ENCODE measurements at regions not wholly inside any gene's neighbourhood (a gene's known extent, or its start where the extent isn't known, plus 50 kb on each side); places are given as distances from the start of the nearest gene placed in this dataset.

- TF ChIP-seq CTCF (IDR thresholded peaks at IDR 0.05) (no peak), POLR2A (IDR thresholded peaks at IDR 0.05; ENCODE audit: low read depth) (no peak), EP300 (IDR thresholded peaks at IDR 0.05) (no peak), POLR2AphosphoS5 (IDR thresholded peaks at IDR 0.05) (no peak)
These were observed 86.6 kb downstream of the RRAGC start for GRCh38 chr1:38772953-38773352.
